ENCODE measurements at regions not wholly inside any gene's neighbourhood (a gene's known extent, or its start where the extent isn't known, plus 50 kb on each side); places are given as distances from the start of the nearest gene placed in this dataset.

- no peaks in the 10 kb centered on the region for H3K9me3 ChIP-seq (ENCODE audit: control insufficient read depth, low read length)
- no peaks in the 10 kb centered on the region for H3K4me1 ChIP-seq (ENCODE audit: control insufficient read depth in 1 of 2, insufficient read depth in 2 of 2, low read length in 2 of 2)
- H3K27ac ChIP-seq (ENCODE audit: low read depth in 1 of 2, low read length in 2 of 2): no peak overlapping the region
- 74 to 77% methylated on average over 5 of the region's 5 CpGs for WGBS, 2 donors
- H3K36me3 ChIP-seq (ENCODE audit: control insufficient read depth in 1 of 2, insufficient read depth in 2 of 2, low read length in 1 of 2): no peaks in the 10 kb centered on the region
- no peak for DNase-seq
- no peak for ATAC-seq (ENCODE audit: low FRiP score)
- no peaks in the 10 kb centered on the region for H3K27me3 ChIP-seq (ENCODE audit: control insufficient read depth in 1 of 2, insufficient read depth in 2 of 2, low read length in 1 of 2)
- no peak overlapping the region for H3K4me3 ChIP-seq (ENCODE audit: low read length in 2 of 2)
- intact Hi-C loops (cut with DNase I): no loop called here
Measured at GRCh38 chr5:126189231-126189630, 234.0 kb upstream of the GRAMD2B start.

GRCh38 chr5:126189862-126190261 is 233.3 kb upstream of the GRAMD2B start:
- Histone ChIP-seq H3K4me3 (ENCODE audit: low read length in 2 of 2) (no peak overlapping the region), H3K9me3 (ENCODE audit: control insufficient read depth, low read length) (no peaks in the 10 kb centered on the region), H3K27ac (ENCODE audit: low read depth in 1 of 2, low read length in 2 of 2) (no peak overlapping the region), H3K4me1 (ENCODE audit: control insufficient read depth in 1 of 2, insufficient read depth in 2 of 2, low read length in 2 of 2) (no peaks in the 10 kb centered on the region), H3K36me3 (ENCODE audit: control insufficient read depth in 1 of 2, insufficient read depth in 2 of 2, low read length in 1 of 2) (no peaks in the 10 kb centered on the region), H3K27me3 (ENCODE audit: control insufficient read depth in 1 of 2, insufficient read depth in 2 of 2, low read length in 1 of 2) (no peaks in the 10 kb centered on the region)
- WGBS, 2 donors: 62 to 71% methylated on average over 4 of the region's 4 CpGs
- no peak for ATAC-seq (ENCODE audit: low FRiP score)
- DNase-seq: no peak
- intact Hi-C loops (cut with DNase I): no loop called here

GRCh38 chr5:126192226-126192625 is 231.0 kb upstream of the GRAMD2B start:
- intact Hi-C loops (cut with DNase I): no loop called here
- WGBS, 2 donors: 80 to 86% methylated on average over 4 of the region's 4 CpGs
- no peak overlapping the region for H3K4me3 ChIP-seq (ENCODE audit: low read length in 2 of 2)
- no peaks in the 10 kb centered on the region for H3K4me1 ChIP-seq (ENCODE audit: control insufficient read depth in 1 of 2, insufficient read depth in 2 of 2, low read length in 2 of 2)
- DNase-seq (no peak), ATAC-seq (ENCODE audit: low FRiP score) (no peak)
- H3K27me3 ChIP-seq (ENCODE audit: control insufficient read depth in 1 of 2, insufficient read depth in 2 of 2, low read length in 1 of 2): no peaks in the 10 kb centered on the region
- H3K9me3 ChIP-seq (ENCODE audit: control insufficient read depth, low read length): no peaks in the 10 kb centered on the region
- no peaks in the 10 kb centered on the region for H3K36me3 ChIP-seq (ENCODE audit: control insufficient read depth in 1 of 2, insufficient read depth in 2 of 2, low read length in 1 of 2)
- no peak overlapping the region for H3K27ac ChIP-seq (ENCODE audit: low read depth in 1 of 2, low read length in 2 of 2)

GRCh38 chr5:126195410-126196100 is 227.7 kb upstream of the GRAMD2B start:
- Histone ChIP-seq H3K9me3 (ENCODE audit: control insufficient read depth, low read length) (no peaks in the 10 kb centered on the region), H3K36me3 (ENCODE audit: control insufficient read depth in 1 of 2, insufficient read depth in 2 of 2, low read length in 1 of 2) (no peaks in the 10 kb centered on the region), H3K27ac (ENCODE audit: low read depth in 1 of 2, low read length in 2 of 2) (no peak overlapping the region), H3K27me3 (ENCODE audit: control insufficient read depth in 1 of 2, insufficient read depth in 2 of 2, low read length in 1 of 2) (no peaks in the 10 kb centered on the region), H3K4me3 (ENCODE audit: low read length in 2 of 2) (no peak overlapping the region), H3K4me1 (ENCODE audit: control insufficient read depth in 1 of 2, insufficient read depth in 2 of 2, low read length in 2 of 2) (no peaks in the 10 kb centered on the region)
- ATAC-seq (ENCODE audit: low FRiP score) (no peak), DNase-seq (no peak)
- intact Hi-C loops (cut with DNase I): no loop called here
- 53 to 68% methylated on average over 5 of the region's 5 CpGs for WGBS, 2 donors

GRCh38 chr5:126198531-126198930 is 224.7 kb upstream of the GRAMD2B start:
- 49 to 74% methylated on average over 2 of the region's 2 CpGs for WGBS, 2 donors
- H3K9me3 ChIP-seq (ENCODE audit: control insufficient read depth, low read length): peaks cover 1% of the 10 kb centered on the region
- no peaks in the 10 kb centered on the region for H3K4me1 ChIP-seq (ENCODE audit: control insufficient read depth in 1 of 2, insufficient read depth in 2 of 2, low read length in 2 of 2)
- H3K4me3 ChIP-seq (ENCODE audit: low read length in 2 of 2): no peak overlapping the region
- H3K27ac ChIP-seq (ENCODE audit: low read depth in 1 of 2, low read length in 2 of 2): no peak overlapping the region
- intact Hi-C loops (cut with DNase I): no loop called here
- H3K36me3 ChIP-seq (ENCODE audit: control insufficient read depth in 1 of 2, insufficient read depth in 2 of 2, low read length in 1 of 2): no peaks in the 10 kb centered on the region
- no peaks in the 10 kb centered on the region for H3K27me3 ChIP-seq (ENCODE audit: control insufficient read depth in 1 of 2, insufficient read depth in 2 of 2, low read length in 1 of 2)
- no peak for DNase-seq
- ATAC-seq (ENCODE audit: low FRiP score): no peak

- DNase-seq: no peak
- H3K9me3 ChIP-seq (ENCODE audit: control insufficient read depth, low read length): peaks cover 1% of the 10 kb centered on the region
- intact Hi-C loops (cut with DNase I): no loop called here
- no peak overlapping the region for H3K27ac ChIP-seq (ENCODE audit: low read depth in 1 of 2, low read length in 2 of 2)
- 64 to 69% methylated on average over 4 of the region's 4 CpGs for WGBS, 2 donors
- no peak for ATAC-seq (ENCODE audit: low FRiP score)
- no peaks in the 10 kb centered on the region for H3K36me3 ChIP-seq (ENCODE audit: control insufficient read depth in 1 of 2, insufficient read depth in 2 of 2, low read length in 1 of 2)
- no peaks in the 10 kb centered on the region for H3K27me3 ChIP-seq (ENCODE audit: control insufficient read depth in 1 of 2, insufficient read depth in 2 of 2, low read length in 1 of 2)
- H3K4me1 ChIP-seq (ENCODE audit: control insufficient read depth in 1 of 2, insufficient read depth in 2 of 2, low read length in 2 of 2): no peaks in the 10 kb centered on the region
- no peak overlapping the region for H3K4me3 ChIP-seq (ENCODE audit: low read length in 2 of 2)
Measured at GRCh38 chr5:126199467-126199866, 223.7 kb upstream of the GRAMD2B start.

- no peaks in the 10 kb centered on the region for H3K4me1 ChIP-seq (ENCODE audit: control insufficient read depth in 1 of 2, insufficient read depth in 2 of 2, low read length in 2 of 2)
- no peak overlapping the region for H3K27ac ChIP-seq (ENCODE audit: low read depth in 1 of 2, low read length in 2 of 2)
- H3K9me3 ChIP-seq (ENCODE audit: control insufficient read depth, low read length): no peaks in the 10 kb centered on the region
- no peak for ATAC-seq (ENCODE audit: low FRiP score)
- no peaks in the 10 kb centered on the region for H3K27me3 ChIP-seq (ENCODE audit: control insufficient read depth in 1 of 2, insufficient read depth in 2 of 2, low read length in 1 of 2)
- H3K36me3 ChIP-seq (ENCODE audit: control insufficient read depth in 1 of 2, insufficient read depth in 2 of 2, low read length in 1 of 2): no peaks in the 10 kb centered on the region
- intact Hi-C loops (cut with DNase I): no loop called here
- H3K4me3 ChIP-seq (ENCODE audit: low read length in 2 of 2): no peak overlapping the region
- 46 to 64% methylated on average over 4 of the region's 4 CpGs for whole genome bisulfite sequencing, 2 donors
- DNase-seq: no peak
Measured at GRCh38 chr5:126208691-126209090, 214.5 kb upstream of the GRAMD2B start.

GRCh38 chr5:126210955-126211354 is 212.3 kb upstream of the GRAMD2B start:
- ATAC-seq (ENCODE audit: low FRiP score): no peak

GRCh38 chr5:126219616-126220015 is 203.6 kb upstream of the GRAMD2B start:
- no peaks in the 10 kb centered on the region for H3K4me1 ChIP-seq (ENCODE audit: control insufficient read depth in 1 of 2, insufficient read depth in 2 of 2, low read length in 2 of 2)
- DNase-seq (no peak), ATAC-seq (ENCODE audit: low FRiP score) (no peak)
- no peaks in the 10 kb centered on the region for H3K9me3 ChIP-seq (ENCODE audit: control insufficient read depth, low read length)
- H3K4me3 ChIP-seq (ENCODE audit: low read length in 2 of 2): no peak overlapping the region
- no peaks in the 10 kb centered on the region for H3K36me3 ChIP-seq (ENCODE audit: control insufficient read depth in 1 of 2, insufficient read depth in 2 of 2, low read length in 1 of 2)
- no peaks in the 10 kb centered on the region for H3K27me3 ChIP-seq (ENCODE audit: control insufficient read depth in 1 of 2, insufficient read depth in 2 of 2, low read length in 1 of 2)
- intact Hi-C loops (cut with DNase I): no loop called here
- no peak overlapping the region for H3K27ac ChIP-seq (ENCODE audit: low read depth in 1 of 2, low read length in 2 of 2)

More at GRCh38 chr5:126210955-126211354, 212.3 kb upstream of the GRAMD2B start:
- Histone ChIP-seq H3K9me3 (ENCODE audit: control insufficient read depth, low read length) (no peaks in the 10 kb centered on the region), H3K4me3 (ENCODE audit: low read length in 2 of 2) (no peak overlapping the region), H3K27me3 (ENCODE audit: control insufficient read depth in 1 of 2, insufficient read depth in 2 of 2, low read length in 1 of 2) (no peaks in the 10 kb centered on the region), H3K36me3 (ENCODE audit: control insufficient read depth in 1 of 2, insufficient read depth in 2 of 2, low read length in 1 of 2) (no peaks in the 10 kb centered on the region), H3K4me1 (ENCODE audit: control insufficient read depth in 1 of 2, insufficient read depth in 2 of 2, low read length in 2 of 2) (no peaks in the 10 kb centered on the region), H3K27ac (ENCODE audit: low read depth in 1 of 2, low read length in 2 of 2) (no peak overlapping the region)
- intact Hi-C loops (cut with DNase I): no loop called here
- DNase-seq: no peak
- WGBS, 2 donors: 56 to 66% methylated on average over 6 of the region's 6 CpGs
